Neuron (in vitro differentiated cells): ENCODE measurements at regions not wholly inside any gene's neighbourhood (a gene's known extent, or its start where the extent isn't known, plus 50 kb on each side); places are given as distances from the start of the nearest gene placed in this dataset.

Experiments
- H2AFZ ChIP-seq: one replicate; pipeline ENCODE4 v1.6.1; 2013; ENCODE audit warnings: low read depth, mild to moderate bottlenecking, inconsistent platforms, low read length, moderate library complexity
- H3K27me3 ChIP-seq: one replicate; pipeline ENCODE4 v1.6.1; 2013; ENCODE audit warnings: low read length; ENCODE audit not compliant: insufficient read depth
- H3K36me3 ChIP-seq: one replicate; pipeline ENCODE4 v1.6.1; 2013; ENCODE audit warnings: low read length; ENCODE audit not compliant: insufficient read depth
- H3K4me1 ChIP-seq: one replicate; pipeline ENCODE4 v1.6.1; 2013; ENCODE audit warnings: low read length; ENCODE audit not compliant: insufficient read depth
- H3K4me3 ChIP-seq: 2 replicates; pipeline ENCODE4 v1.5.1; 2013; ENCODE audit warnings: mild to moderate bottlenecking, low read length, moderate library complexity
- H3K9me3 ChIP-seq: one replicate; pipeline ENCODE4 v1.6.1; 2013; ENCODE audit warnings: low read length

DNA sequence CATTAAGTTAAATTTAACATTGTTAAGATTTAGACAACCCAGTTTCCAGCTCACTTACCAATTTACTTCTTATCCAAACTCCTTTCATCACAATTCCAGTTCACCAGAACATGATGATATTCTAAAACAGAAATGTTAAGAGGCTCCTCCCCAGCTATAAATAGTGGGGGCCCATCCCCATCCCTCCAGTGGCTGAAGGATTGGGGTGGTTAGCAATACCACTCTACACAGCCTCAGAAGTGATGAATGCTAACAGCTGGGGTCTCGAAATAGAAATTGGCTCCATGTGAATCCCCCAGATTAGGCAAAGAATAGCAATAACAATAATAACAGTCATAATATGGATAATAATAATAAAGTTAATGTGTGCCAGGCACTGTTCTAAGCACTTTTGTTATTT lies 97.9 kb upstream of the NCAM1 start:
- no peaks in the 10 kb centered on the region for H3K9me3 ChIP-seq
- no peak overlapping the region for H2AFZ ChIP-seq
- H3K4me3 ChIP-seq = no peak overlapping the region
- no peaks in the 10 kb centered on the region for H3K27me3 ChIP-seq
- H3K36me3 ChIP-seq = no peaks in the 10 kb centered on the region
- no peaks in the 10 kb centered on the region for H3K4me1 ChIP-seq

DNA sequence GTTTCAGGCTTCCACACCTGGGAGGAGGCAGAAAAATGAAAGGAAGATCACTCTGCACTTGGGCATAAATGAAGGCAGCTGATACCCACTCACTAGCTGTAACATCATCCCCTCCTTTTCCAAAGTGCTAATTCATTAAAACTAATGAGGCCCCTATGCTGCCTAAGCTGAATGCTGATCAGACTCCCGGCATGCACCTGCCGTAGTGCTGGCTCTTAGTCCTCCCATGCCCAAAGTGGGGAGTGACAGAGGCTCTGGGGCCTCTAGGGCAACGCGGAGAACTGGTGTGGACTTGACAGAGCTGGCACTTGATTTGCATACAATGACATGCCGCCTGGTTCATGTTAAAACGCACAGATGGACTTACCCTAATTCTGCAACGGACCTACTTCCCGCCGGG lies 96.5 kb upstream of the NCAM1 start:
- H3K9me3 ChIP-seq = no peaks in the 10 kb centered on the region
- no peaks in the 10 kb centered on the region for H3K4me1 ChIP-seq
- no peaks in the 10 kb centered on the region for H3K27me3 ChIP-seq
- H2AFZ ChIP-seq = no peak overlapping the region
- H3K4me3 ChIP-seq = no peak overlapping the region
- no peaks in the 10 kb centered on the region for H3K36me3 ChIP-seq

DNA sequence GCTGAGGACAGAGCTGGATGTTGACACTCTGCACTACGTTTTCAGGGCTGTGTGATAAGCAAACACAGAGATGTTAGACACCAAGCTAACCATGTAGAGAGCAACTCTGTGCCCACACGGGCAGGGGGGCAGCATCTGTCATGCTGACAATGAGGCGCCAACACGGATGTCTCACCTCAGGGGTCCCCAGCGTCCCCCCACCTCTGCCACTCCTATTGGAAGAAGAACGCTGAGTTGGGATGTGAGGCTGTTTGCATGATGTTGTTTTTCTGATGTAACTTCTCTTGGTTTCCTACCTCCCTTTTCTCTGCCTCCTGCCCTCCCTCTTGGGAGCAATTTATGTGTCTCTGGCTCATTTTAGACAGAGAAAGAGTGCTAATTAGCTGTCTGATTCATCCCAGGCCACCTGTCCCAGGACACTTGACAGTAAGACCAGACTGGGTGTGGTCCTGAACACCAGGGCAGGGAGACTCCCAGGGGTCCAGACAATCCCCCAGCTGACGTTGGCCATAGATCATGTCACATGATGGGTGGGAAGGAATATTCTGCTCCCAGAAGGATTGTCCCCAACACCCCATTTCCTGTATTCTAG lies 89.2 kb upstream of the NCAM1 start:
- Histone ChIP-seq H3K36me3 (no peaks in the 10 kb centered on the region), H3K4me3 (no peak overlapping the region), H3K4me1 (no peaks in the 10 kb centered on the region), H3K9me3 (no peaks in the 10 kb centered on the region), H2AFZ (no peak overlapping the region), H3K27me3 (no peaks in the 10 kb centered on the region)

DNA sequence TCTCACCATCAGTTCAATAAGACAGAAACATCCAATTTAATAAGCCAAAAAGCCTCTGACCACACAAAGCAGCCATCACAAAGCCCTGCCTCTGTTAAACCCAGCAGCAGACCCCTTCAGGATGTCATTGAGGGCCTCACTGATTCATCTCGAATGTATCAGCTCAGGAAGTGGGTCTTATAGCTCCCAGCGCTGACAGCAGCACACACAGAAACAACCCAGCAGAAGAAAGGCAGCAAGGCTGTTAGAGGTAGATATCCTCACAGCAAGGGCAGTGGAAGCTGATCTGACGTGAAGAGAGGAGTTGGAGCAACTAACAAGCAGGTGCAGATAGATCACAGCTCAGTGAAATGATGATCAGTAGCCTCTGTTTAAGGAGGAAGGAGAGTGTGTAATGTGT lies 86.2 kb upstream of the NCAM1 start:
- H3K27me3 ChIP-seq = no peaks in the 10 kb centered on the region
- H3K9me3 ChIP-seq = no peaks in the 10 kb centered on the region
- peaks cover 9% of the 10 kb centered on the region for H3K4me1 ChIP-seq
- no peak overlapping the region for H3K4me3 ChIP-seq
- H2AFZ ChIP-seq = no peak overlapping the region
- no peaks in the 10 kb centered on the region for H3K36me3 ChIP-seq

DNA sequence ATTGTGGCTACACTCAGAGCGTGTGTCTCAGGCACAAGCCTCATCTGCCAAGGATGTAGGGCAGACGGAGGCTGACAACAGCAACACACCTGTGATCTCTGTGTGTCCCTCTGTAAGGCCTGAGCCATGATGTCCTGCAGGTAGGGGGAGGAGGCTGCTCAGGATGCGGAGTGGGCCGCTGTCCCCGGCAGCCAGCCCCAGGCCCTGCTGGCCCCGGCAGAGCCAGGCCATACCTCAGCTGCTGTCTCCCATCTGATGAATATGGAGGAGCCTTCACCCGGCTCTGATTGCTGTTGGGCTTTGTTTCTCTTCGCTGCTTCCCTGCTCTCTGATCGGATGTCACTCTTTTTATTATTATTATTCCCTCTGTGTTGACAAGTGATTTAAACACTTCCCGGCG lies 83.6 kb upstream of the NCAM1 start:
- Histone ChIP-seq H3K9me3 (no peaks in the 10 kb centered on the region), H3K4me3 (no peak overlapping the region), H2AFZ (no peak overlapping the region), H3K36me3 (no peaks in the 10 kb centered on the region), H3K27me3 (no peaks in the 10 kb centered on the region), H3K4me1 (peaks cover 9% of the 10 kb centered on the region)

DNA sequence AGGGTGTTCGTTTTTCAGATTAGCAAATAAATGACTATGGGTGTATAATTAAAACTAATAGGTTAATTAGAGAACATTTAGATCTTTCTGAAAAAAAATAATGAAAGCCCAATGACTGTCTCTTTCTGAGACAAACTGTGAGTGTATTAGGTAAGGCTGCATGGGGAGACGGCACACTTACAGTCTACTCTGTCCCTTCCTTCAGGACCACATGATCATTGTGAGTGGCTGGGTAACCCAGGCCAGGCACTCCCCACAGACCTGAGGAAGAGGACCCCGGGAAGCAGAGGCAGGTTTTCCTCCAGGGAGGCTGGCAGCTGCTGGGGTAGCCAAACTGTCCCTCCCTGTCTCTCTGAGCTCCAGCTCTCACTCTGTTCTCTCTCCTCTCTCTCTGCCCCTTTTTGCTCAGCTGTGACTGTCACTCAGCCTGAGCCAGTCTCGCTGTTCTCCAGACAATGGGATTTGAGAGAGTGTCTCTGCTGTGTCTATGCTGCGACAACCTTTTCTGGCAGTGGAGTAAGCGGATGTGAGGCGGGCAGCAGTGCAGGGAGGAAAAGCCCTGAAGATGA lies 83.1 kb upstream of the NCAM1 start:
- Histone ChIP-seq H3K4me3 (no peak overlapping the region), H2AFZ (no peak overlapping the region), H3K36me3 (no peaks in the 10 kb centered on the region), H3K9me3 (no peaks in the 10 kb centered on the region), H3K4me1 (peaks cover 9% of the 10 kb centered on the region), H3K27me3 (no peaks in the 10 kb centered on the region)

DNA sequence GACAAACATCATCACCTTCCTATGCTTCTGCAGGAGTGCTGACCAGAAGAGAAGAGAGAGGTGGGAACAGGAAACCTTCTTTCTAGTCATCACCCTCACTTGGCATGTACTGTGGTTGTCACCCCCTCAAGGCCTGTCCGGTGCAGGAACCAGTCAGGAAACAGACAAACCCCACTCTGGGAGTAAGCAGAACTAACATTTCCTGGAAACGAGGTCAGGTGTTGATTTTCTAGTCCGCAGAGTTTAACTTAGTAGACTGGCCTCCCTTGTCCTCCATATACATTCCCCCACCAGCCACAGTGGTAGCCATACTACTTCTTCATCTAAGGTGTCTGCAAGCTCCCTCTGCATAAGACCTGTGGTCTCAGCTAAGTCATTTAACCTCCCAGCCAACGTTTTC lies 80.7 kb upstream of the NCAM1 start:
- Histone ChIP-seq H3K4me1 (peaks cover 9% of the 10 kb centered on the region), H2AFZ (no peak overlapping the region), H3K4me3 (no peak overlapping the region), H3K9me3 (no peaks in the 10 kb centered on the region), H3K36me3 (no peaks in the 10 kb centered on the region), H3K27me3 (no peaks in the 10 kb centered on the region)

DNA sequence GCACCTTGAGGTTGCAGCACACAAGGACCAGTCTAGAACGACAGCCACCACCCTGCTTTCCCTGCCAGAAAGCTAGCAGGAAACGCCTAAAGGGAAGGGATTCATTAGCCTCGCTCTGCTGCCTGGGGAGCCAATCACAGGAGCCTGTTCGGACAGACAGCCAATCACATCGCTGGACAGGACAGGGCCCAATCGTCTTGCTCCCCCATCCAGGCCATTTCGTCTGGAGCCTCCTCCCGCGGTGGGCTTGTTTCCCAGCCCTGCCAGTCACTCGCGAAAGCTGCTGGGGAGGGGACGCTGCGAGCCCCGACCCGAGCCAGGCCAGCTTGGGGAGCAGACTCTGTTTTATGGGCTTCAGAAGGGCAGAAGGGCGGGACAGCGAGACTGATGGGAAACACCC lies 79.8 kb upstream of the NCAM1 start:
- no peak overlapping the region for H3K4me3 ChIP-seq
- H3K27me3 ChIP-seq = no peaks in the 10 kb centered on the region
- no peak overlapping the region for H2AFZ ChIP-seq
- peaks cover 9% of the 10 kb centered on the region for H3K4me1 ChIP-seq
- no peaks in the 10 kb centered on the region for H3K9me3 ChIP-seq
- H3K36me3 ChIP-seq = no peaks in the 10 kb centered on the region

DNA sequence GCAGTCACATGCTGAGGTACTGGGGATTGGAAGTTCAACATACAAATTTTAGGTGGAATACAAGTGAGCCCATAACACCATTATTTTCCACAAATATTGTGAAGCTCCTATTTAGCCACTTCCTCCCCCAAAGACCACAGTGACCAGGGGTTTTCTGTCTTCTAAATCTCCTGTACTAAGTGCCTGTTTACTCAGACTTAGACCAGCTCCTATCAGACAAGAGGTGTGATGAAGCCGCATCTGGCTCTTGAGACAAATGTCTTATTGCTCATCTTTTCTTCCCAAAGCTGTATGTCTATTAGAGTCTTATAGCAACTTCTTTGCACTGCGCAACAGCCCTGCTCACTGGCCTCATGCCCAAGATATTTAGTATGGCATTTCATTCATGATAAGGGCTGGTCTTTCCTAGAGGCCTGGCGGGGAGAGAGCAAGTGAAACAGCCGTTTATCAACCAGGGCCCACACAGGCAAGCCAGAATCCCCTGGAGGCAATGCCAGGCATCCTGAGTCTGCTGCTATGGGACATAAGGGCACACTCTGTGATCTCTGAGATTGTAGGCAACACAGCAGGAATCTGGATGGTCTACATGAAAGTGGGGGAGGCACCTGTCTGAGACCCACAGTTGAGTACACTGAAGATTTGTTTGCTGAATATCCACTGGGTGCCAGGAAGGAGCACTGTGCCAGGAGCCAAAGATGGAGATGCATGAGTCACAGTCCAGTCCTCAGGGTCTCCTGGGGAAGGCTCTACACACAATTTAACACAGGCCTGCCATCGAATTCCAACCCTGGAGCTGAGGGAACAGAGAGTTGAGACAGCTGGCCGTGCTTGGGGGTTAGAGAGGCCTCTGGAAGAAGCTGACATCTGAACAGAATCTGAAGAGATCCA lies 78.5 kb upstream of the NCAM1 start:
- Histone ChIP-seq H3K4me3 (no peak overlapping the region), H3K4me1 (peaks cover 5% of the 10 kb centered on the region), H3K9me3 (no peaks in the 10 kb centered on the region), H2AFZ (no peak overlapping the region), H3K36me3 (no peaks in the 10 kb centered on the region), H3K27me3 (no peaks in the 10 kb centered on the region)

DNA sequence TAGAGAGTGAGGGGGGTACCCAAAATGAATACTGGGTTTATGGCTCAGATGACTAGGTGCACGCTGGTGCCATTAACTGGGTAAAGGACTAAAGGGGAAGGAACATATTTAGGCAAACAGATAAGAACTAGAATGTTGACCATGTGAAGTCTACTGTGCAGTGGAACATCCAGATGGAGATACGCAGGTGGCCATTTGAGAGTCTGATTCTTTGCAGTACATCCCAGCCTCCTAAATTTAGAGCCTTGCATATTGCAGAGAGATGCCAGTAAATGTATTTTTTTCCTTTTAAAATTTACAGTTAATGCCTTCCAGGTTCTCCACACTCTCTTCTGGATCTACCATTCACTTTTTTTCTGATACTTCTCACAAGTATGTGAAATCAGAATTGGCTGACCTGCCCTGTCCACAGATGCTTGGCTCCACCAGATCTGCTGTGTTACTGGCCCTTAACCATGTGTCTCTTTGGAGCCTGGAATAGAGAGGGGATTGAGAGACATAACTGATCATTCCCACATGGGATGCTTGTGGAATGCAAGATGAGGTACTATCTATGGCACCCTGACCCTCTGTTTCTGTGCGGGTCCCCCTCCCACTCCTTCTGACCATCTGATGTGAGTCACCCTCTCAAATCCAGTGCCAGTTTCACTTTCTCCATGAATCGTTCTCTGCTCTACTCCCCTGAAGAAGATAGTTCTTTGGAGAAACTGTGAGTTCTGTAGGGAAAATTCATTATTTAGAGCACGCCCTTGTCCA lies 77.0 kb upstream of the NCAM1 start:
- Histone ChIP-seq H3K27me3 (no peaks in the 10 kb centered on the region), H3K4me3 (no peak overlapping the region), H3K9me3 (no peaks in the 10 kb centered on the region), H2AFZ (no peak overlapping the region), H3K36me3 (no peaks in the 10 kb centered on the region), H3K4me1 (no peaks in the 10 kb centered on the region)

DNA sequence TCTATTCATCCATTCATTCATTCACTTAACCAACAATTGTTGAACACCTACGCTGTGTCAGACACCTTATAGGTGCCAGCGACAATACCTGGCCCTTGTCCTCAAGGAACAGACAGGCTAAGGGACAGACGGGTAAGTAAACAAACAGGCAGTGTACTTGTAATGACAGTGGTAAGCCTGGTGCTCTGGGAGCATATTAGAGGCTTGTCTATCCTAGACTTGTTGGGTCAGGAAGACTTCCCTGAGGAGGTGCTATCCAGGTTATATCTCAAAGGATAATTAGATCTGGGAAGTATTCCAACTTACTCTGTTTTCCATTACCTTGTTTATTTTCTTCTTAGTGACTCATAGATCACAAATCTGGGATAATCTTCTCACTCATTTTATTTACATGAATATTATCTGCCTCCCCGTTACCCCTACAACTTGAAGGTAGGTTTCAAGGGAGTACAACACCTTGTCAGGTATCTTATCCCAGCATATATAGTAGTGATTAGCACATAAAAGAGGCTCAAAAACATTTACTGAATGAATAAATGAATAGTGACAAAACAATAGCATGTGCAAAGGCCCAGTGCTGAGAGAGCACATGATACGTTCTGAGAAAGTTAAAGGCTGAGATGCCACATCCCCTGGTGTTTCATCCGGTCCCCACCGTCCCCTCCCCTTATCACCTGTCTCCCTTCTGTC lies 75.3 kb upstream of the NCAM1 start:
- H3K27me3 ChIP-seq = no peaks in the 10 kb centered on the region

DNA sequence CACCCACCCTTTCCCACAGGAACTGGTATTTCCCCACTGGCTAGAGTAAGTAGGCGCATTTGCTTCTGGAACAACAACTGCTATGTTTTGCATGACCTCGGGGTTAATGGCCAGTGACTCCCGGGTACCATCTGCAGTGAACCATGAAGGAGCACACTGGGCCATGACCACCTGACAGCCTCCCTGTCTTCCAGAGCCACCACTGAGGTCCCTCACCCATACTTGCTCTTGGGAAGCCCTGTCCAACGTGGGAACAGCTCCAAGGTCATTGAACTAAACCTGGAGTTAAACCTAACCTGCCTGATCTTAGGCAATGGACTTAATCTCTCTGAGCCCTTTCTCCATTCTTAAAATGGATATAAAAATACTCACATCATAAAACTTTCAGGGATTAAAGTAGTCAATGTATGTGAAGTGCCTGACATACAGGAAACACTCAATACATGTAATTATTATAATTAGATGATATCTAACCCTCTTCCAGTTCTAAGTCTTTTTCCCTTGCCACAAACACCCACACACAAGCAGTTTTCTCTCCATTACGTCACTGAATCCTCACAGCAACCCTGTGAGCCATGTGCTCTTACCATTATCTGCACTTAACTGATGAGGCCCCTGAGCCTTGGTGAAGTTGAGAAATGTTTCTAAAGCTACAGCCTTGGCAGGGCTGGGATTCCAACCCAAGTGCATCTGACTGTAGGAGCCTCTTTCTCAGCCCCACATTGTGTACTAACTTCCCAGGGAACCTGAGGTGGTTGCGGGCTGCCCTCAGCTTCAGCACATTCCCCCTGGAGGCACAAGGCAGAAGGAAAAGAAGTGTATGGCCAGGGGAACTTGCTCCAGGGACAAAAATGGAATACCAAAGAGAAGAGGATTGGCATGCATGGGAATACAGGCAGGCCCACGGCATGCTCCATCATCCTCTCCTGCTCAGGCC lies 74.5 kb upstream of the NCAM1 start:
- Histone ChIP-seq H3K9me3 (no peaks in the 10 kb centered on the region), H3K4me3 (no peak overlapping the region), H2AFZ (no peak overlapping the region), H3K27me3 (no peaks in the 10 kb centered on the region), H3K36me3 (no peaks in the 10 kb centered on the region), H3K4me1 (no peaks in the 10 kb centered on the region)

More for the DNA sequence above, 75.3 kb upstream of the NCAM1 start:
- Histone ChIP-seq H3K4me3 (no peak overlapping the region), H3K9me3 (no peaks in the 10 kb centered on the region), H2AFZ (no peak overlapping the region), H3K4me1 (no peaks in the 10 kb centered on the region), H3K36me3 (no peaks in the 10 kb centered on the region)
